A673 (cell line): ENCODE measurements at regions not wholly inside any gene's neighbourhood (a gene's known extent, or its start where the extent isn't known, plus 50 kb on each side); places are given as distances from the start of the nearest gene placed in this dataset.

Experiments used
- EZH2 ChIP-seq: fragments of 200-600 bp; sonication (generic); IDR thresholded peaks from 2 replicates; pipeline ENCODE4 v1.6.1; 2017; ENCODE audit warnings: borderline replicate concordance, low read depth, mild to moderate bottlenecking, mixed read lengths, antibody characterized with exemption, low read length; ENCODE audit not compliant: poor library complexity, severe bottlenecking
- TF ChIP-seq, protein P1 (sequence below): fragments of 300-800, 200-600 bp; sonication (generic); conservative IDR thresholded peaks from 2 replicates; pipeline ENCODE4 v1.5.1; 2017; ENCODE audit warnings: low read depth, mild to moderate bottlenecking, antibody characterized with exemption, low read length, moderate library complexity, mixed read lengths

GRCh38 chr5:108436696-108437095 lies 54.8 kb upstream of the FBXL17 start:
- TF ChIP-seq, protein P1, sequence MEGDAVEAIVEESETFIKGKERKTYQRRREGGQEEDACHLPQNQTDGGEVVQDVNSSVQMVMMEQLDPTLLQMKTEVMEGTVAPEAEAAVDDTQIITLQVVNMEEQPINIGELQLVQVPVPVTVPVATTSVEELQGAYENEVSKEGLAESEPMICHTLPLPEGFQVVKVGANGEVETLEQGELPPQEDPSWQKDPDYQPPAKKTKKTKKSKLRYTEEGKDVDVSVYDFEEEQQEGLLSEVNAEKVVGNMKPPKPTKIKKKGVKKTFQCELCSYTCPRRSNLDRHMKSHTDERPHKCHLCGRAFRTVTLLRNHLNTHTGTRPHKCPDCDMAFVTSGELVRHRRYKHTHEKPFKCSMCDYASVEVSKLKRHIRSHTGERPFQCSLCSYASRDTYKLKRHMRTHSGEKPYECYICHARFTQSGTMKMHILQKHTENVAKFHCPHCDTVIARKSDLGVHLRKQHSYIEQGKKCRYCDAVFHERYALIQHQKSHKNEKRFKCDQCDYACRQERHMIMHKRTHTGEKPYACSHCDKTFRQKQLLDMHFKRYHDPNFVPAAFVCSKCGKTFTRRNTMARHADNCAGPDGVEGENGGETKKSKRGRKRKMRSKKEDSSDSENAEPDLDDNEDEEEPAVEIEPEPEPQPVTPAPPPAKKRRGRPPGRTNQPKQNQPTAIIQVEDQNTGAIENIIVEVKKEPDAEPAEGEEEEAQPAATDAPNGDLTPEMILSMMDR: no peak
- TF ChIP-seq EZH2: no peak
